ENCODE measurements at regions not wholly inside any gene's neighbourhood (a gene's known extent, or its start where the extent isn't known, plus 50 kb on each side); places are given as distances from the start of the nearest gene placed in this dataset.

- no peak for DNase-seq
Observed at GRCh38 chr6:104411302-104411701, 448.4 kb downstream of the HACE1 start.

- DNase-seq = no peak
Observed at GRCh38 chr6:104409913-104410312, 449.8 kb downstream of the HACE1 start.

- no peak for DNase-seq
Observed at GRCh38 chr6:104407957-104408356, 451.8 kb downstream of the HACE1 start.

GRCh38 chr6:104404377-104404776 is 455.3 kb downstream of the HACE1 start:
- DNase-seq = no peak

GRCh38 chr6:104402572-104402971 is 457.1 kb downstream of the HACE1 start:
- DNase-seq = no peak

- no peak for DNase-seq
Observed at GRCh38 chr6:104401926-104402325, 457.8 kb downstream of the HACE1 start.

- DNase-seq = no peak
Observed at GRCh38 chr6:104400844-104401243, 458.9 kb downstream of the HACE1 start.

- no peak for DNase-seq
Observed at GRCh38 chr6:104396077-104396476, 463.6 kb downstream of the HACE1 start.

GRCh38 chr6:104381907-104382306 is 477.8 kb downstream of the HACE1 start:
- no peak for DNase-seq

GRCh38 chr6:104365451-104366234 is 494.1 kb downstream of the HACE1 start:
- DNase-seq = no peak

GRCh38 chr6:104357928-104358327 is 501.8 kb downstream of the HACE1 start:
- DNase-seq = no peak

GRCh38 chr6:104356197-104356596 is 503.5 kb downstream of the HACE1 start:
- DNase-seq = no peak

- no peak for DNase-seq
Observed at GRCh38 chr6:104349191-104349590, 510.5 kb downstream of the HACE1 start.

GRCh38 chr6:104344223-104344622 is 515.5 kb downstream of the HACE1 start:
- no peak for DNase-seq

- DNase-seq = peak in 1 of 2 experiments; percentile 76
Observed at GRCh38 chr6:104332364-104332763, 527.4 kb downstream of the HACE1 start.

- no peak for DNase-seq
Observed at GRCh38 chr6:104326173-104327001, 533.3 kb downstream of the HACE1 start.

GRCh38 chr6:104325341-104326172 is 534.2 kb downstream of the HACE1 start:
- peak; percentile 14 to 43 for DNase-seq

GRCh38 chr6:104324301-104324700 is 535.4 kb downstream of the HACE1 start:
- DNase-seq = no peak

GRCh38 chr6:104322841-104323240 is 536.9 kb downstream of the HACE1 start:
- DNase-seq = no peak

GRCh38 chr6:104321301-104321700 is 538.4 kb downstream of the HACE1 start:
- no peak for DNase-seq

- no peak for DNase-seq
Observed at GRCh38 chr6:104320896-104321295, 538.8 kb downstream of the HACE1 start.

GRCh38 chr6:104312851-104313250 is 546.9 kb downstream of the HACE1 start:
- DNase-seq = no peak

- DNase-seq = no peak
Observed at GRCh38 chr6:104306211-104306610, 553.5 kb downstream of the HACE1 start.
